SK-N-SH (cell line): ENCODE measurements at regions not wholly inside any gene's neighbourhood (a gene's known extent, or its start where the extent isn't known, plus 50 kb on each side); places are given as distances from the start of the nearest gene placed in this dataset.

Experiments
- CTCF ChIA-PET: fragments of 300-600, 350-600 bp; formaldehyde crosslinking; extraction: SDS; loops from one replicate; lab custom pipeline; 2021; lab: Yijun Ruan, JAX
- POLR2A ChIA-PET: fragments of 350-600 bp; sonication (Branson Sonifier 250); formaldehyde crosslinking; extraction: SDS; loops from one replicate; lab custom pipeline; 2020; ENCODE audit warnings: antibody characterized with exemption, inconsistent platforms; lab: Yijun Ruan, JAX
- DNase-seq: peaks from one replicate; pipeline ENCODE4 v3.0.0; 2012
- H2AFZ ChIP-seq: fragments of 200-600 bp; sonication (generic); 2 replicates; pipeline ENCODE4 v1.8.1; 2016; ENCODE audit warnings: antibody characterized with exemption, mild to moderate bottlenecking, low read depth
- H3F3A ChIP-seq: fragments of 200-600 bp; sonication (generic); replicated peaks from 2 replicates; pipeline ENCODE3; 2016; ENCODE audit warnings: antibody characterized with exemption, mild to moderate bottlenecking; ENCODE audit not compliant: insufficient read depth
- H3K27ac ChIP-seq, 2 experiments: fragments of 200-500 bp in 1 of 2; fragments of 200-600 bp in 1 of 2; sonication (Bioruptor generic) in 1 of 2; sonication (generic), shearing (Covaris generic) in 1 of 2; 2 replicates each; pipeline versions ENCODE4 v1.5.1 to v1.6.1; 2014 to 2016; ENCODE audit warnings: low read depth in 2 of 2, inconsistent platforms in 1 of 2, low read length in 1 of 2, mild to moderate bottlenecking in 1 of 2, mixed read lengths in 1 of 2
- H3K27me3 ChIP-seq: fragments of 200-600 bp; sonication (generic), shearing (Covaris generic); 2 replicates; pipeline ENCODE4 v1.6.1; 2016; ENCODE audit warnings: mixed run types; ENCODE audit not compliant: insufficient read depth
- H3K36me3 ChIP-seq, 2 experiments: fragments of 200-500 bp in 1 of 2; fragments of 200-600 bp in 1 of 2; sonication (Bioruptor generic) in 1 of 2; sonication (generic) in 1 of 2; replicated peaks in 1 of 2; 2 replicates each; pipeline versions ENCODE3 to v1.5.1; 2014 to 2016; ENCODE audit warnings: low read length in 1 of 2, mild to moderate bottlenecking in 1 of 2; ENCODE audit not compliant: insufficient read depth in 2 of 2, control insufficient read depth in 1 of 2
- H3K4me1 ChIP-seq, 2 experiments: fragments of 200-500 bp in 1 of 2; fragments of 200-600 bp in 1 of 2; sonication (Bioruptor generic) in 1 of 2; sonication (generic), shearing (Covaris generic) in 1 of 2; 2 replicates each; pipeline versions ENCODE4 v1.5.1 to v1.6.1; 2014 to 2016; ENCODE audit warnings: low read depth in 1 of 2, low read length in 1 of 2, mixed run types in 1 of 2; ENCODE audit not compliant: insufficient read depth in 2 of 2, control insufficient read depth in 1 of 2
- H3K4me2 ChIP-seq: fragments of 200-600 bp; sonication (generic), shearing (Covaris generic); 2 replicates; pipeline ENCODE4 v1.6.1; 2017; ENCODE audit warnings: mixed run types
- H3K4me3 ChIP-seq, 2 experiments: fragments of 200-500 bp in 1 of 2; fragments of 200-600 bp in 1 of 2; sonication (Bioruptor generic) in 1 of 2; sonication (generic), shearing (Covaris generic) in 1 of 2; 2 replicates each; pipeline versions ENCODE4 v1.5.1 to v1.8.1; 2014 to 2016; ENCODE audit warnings: low read depth in 2 of 2, inconsistent platforms in 1 of 2, low read length in 1 of 2, mild to moderate bottlenecking in 1 of 2, mixed read lengths in 1 of 2, moderate library complexity in 1 of 2
- H3K79me2 ChIP-seq: fragments of 200-600 bp; sonication (generic); 2 replicates; pipeline ENCODE4 v1.8.1; 2017; ENCODE audit warnings: mild to moderate bottlenecking; ENCODE audit not compliant: insufficient read depth
- H3K9ac ChIP-seq: fragments of 200-600 bp; sonication (generic); 2 replicates; pipeline ENCODE4 v1.6.1; 2017; ENCODE audit warnings: mixed run types
- H3K9me2 ChIP-seq: fragments of 200-600 bp; sonication (generic); 2 replicates; pipeline ENCODE4 v1.6.1; 2017; ENCODE audit warnings: mixed run types
- H3K9me3 ChIP-seq: fragments of 200-600 bp; sonication (generic); 2 replicates; pipeline ENCODE4 v1.6.1; 2017; ENCODE audit warnings: mixed run types, mild to moderate bottlenecking, moderate library complexity
- H4K20me1 ChIP-seq: fragments of 200-600 bp; sonication (generic); 2 replicates; pipeline ENCODE4 v1.6.1; 2017; ENCODE audit warnings: mild to moderate bottlenecking, mixed run types; ENCODE audit not compliant: insufficient read depth
- CTCF ChIP-seq: fragments of 200-600 bp; sonication (generic); IDR thresholded peaks from 2 replicates; pipeline ENCODE4 v1.6.1; 2017; ENCODE audit warnings: antibody characterized with exemption, mild to moderate bottlenecking, moderate library complexity
- ELF1 ChIP-seq: IDR thresholded peaks from 2 replicates; pipeline ENCODE4 v1.4.0; 2012
- EZH2phosphoT487 ChIP-seq: fragments of 200-600 bp; sonication (generic); IDR thresholded peaks from 2 replicates; pipeline ENCODE4 v1.6.1; 2017; ENCODE audit warnings: low read depth, mixed run types, mild to moderate bottlenecking, antibody characterized with exemption, moderate library complexity, borderline replicate concordance
- FOSL2 ChIP-seq: IDR thresholded peaks from 2 replicates; pipeline ENCODE4 v1.4.0; 2012; ENCODE audit warnings: low read depth, mild to moderate bottlenecking, moderate library complexity, borderline replicate concordance
- FOXM1 ChIP-seq: IDR thresholded peaks from 2 replicates; pipeline ENCODE4 v1.4.0; 2012; ENCODE audit warnings: low read depth, mild to moderate bottlenecking
- GATA2 ChIP-seq: sonication (generic); formaldehyde crosslinking; IDR thresholded peaks from 2 replicates; pipeline ENCODE4 v1.5.0; 2020; ENCODE audit warnings: mild to moderate bottlenecking, missing genetic modification reagents
- JUND ChIP-seq: IDR thresholded peaks from 2 replicates; pipeline ENCODE4 v1.4.0; 2012
- MEF2A ChIP-seq: IDR thresholded peaks from 2 replicates; pipeline ENCODE4 v1.4.0; 2012; ENCODE audit warnings: low read depth, borderline replicate concordance
- MXI1 ChIP-seq: IDR thresholded peaks from 2 replicates; pipeline ENCODE4 v1.6.1; 2012; ENCODE audit warnings: mild to moderate bottlenecking, low read depth, low read length, improper control_type of control experiment
- NFIC ChIP-seq: IDR thresholded peaks from 2 replicates; pipeline ENCODE4 v1.4.0; 2012; ENCODE audit warnings: borderline replicate concordance
- NRF1 ChIP-seq: IDR thresholded peaks from 2 replicates; pipeline ENCODE4 v1.6.1; 2012; ENCODE audit warnings: low read depth, mild to moderate bottlenecking, low read length
- POLR2AphosphoS5 ChIP-seq: IDR thresholded peaks from 2 replicates; pipeline ENCODE4 v1.6.1; 2012; ENCODE audit warnings: low read depth, low read length
- RAD21 ChIP-seq: IDR thresholded peaks from 2 replicates; pipeline ENCODE4 v1.6.1; 2012; ENCODE audit warnings: mild to moderate bottlenecking, low read length
- RCOR1 ChIP-seq: fragments of 150-350 bp; IDR thresholded peaks from 2 replicates; pipeline ENCODE4 v1.6.1; 2017; ENCODE audit warnings: antibody characterized with exemption, low read length
- REST ChIP-seq: IDR thresholded peaks from 2 replicates; pipeline ENCODE4 v1.6.1; 2012; ENCODE audit warnings: mild to moderate bottlenecking, low read depth, low read length, moderate library complexity
- RFX5 ChIP-seq: IDR thresholded peaks from 2 replicates; pipeline ENCODE4 v1.6.1; 2012; ENCODE audit warnings: mild to moderate bottlenecking, improper control_type of control experiment, low read length
- SIN3A ChIP-seq: IDR thresholded peaks from 2 replicates; pipeline ENCODE4 v1.6.1; 2012; ENCODE audit warnings: low read depth, mild to moderate bottlenecking, low read length, moderate library complexity, borderline replicate concordance
- TCF12 ChIP-seq: IDR thresholded peaks from 2 replicates; pipeline ENCODE4 v1.4.0; 2012
- TEAD4 ChIP-seq: IDR thresholded peaks from 2 replicates; pipeline ENCODE4 v1.4.0; 2012; ENCODE audit warnings: mild to moderate bottlenecking, borderline replicate concordance; ENCODE audit not compliant: insufficient read depth
- YY1 ChIP-seq: IDR thresholded peaks from 2 replicates; pipeline ENCODE4 v1.4.0; 2012; ENCODE audit warnings: low read depth, mild to moderate bottlenecking
- WGBS: methylation state at CpG from one replicate; pipeline ENCODE4 v1.1.6; 2017; ENCODE audit warnings: low lambda C conversion rate; 5-methylcytosine and 5-hydroxymethylcytosine counted together
- TF ChIP-seq, protein P1 (sequence below): fragments of 150-350 bp; IDR thresholded peaks from 2 replicates; pipeline ENCODE4 v1.6.1; 2016; ENCODE audit warnings: mild to moderate bottlenecking, low read depth, low read length
- TF ChIP-seq, protein P2 (sequence below): IDR thresholded peaks from 2 replicates; pipeline ENCODE4 v1.4.0; 2012; ENCODE audit warnings: low read depth, borderline replicate concordance

- no peak overlapping the region for H3K9ac ChIP-seq
Observed at GRCh38 chr5:18888821-18889220, 1099.2 kb downstream of the CDH18 start.

GRCh38 chr5:18900644-18901043 is 1087.4 kb downstream of the CDH18 start:
- Histone ChIP-seq H3K9me3 (no peaks in the 10 kb centered on the region), H3K9ac (no peak overlapping the region), H3K4me3 (no peak overlapping the region), H4K20me1 (no peaks in the 10 kb centered on the region), H3K79me2 (no peaks in the 10 kb centered on the region), H3K36me3 (no peaks in the 10 kb centered on the region), H3K4me1 (no peaks in the 10 kb centered on the region), H2AFZ (no peak overlapping the region), H3K27ac (no peak overlapping the region), H3K4me2 (no peak overlapping the region), H3F3A (no peaks in the 10 kb centered on the region), H3K9me2 (no peaks in the 10 kb centered on the region), H3K27me3 (no peaks in the 10 kb centered on the region)
- ChIA-PET POLR2A (no interaction called here), CTCF (no interaction called here)
- 10% methylated on average over 3 of the region's 3 CpGs for WGBS
- DNase-seq, result no peak
- TF ChIP-seq RFX5, result no peak
- no peak for TF ChIP-seq TEAD4
- no peak for TF ChIP-seq EZH2phosphoT487
- TF ChIP-seq, protein P1, sequence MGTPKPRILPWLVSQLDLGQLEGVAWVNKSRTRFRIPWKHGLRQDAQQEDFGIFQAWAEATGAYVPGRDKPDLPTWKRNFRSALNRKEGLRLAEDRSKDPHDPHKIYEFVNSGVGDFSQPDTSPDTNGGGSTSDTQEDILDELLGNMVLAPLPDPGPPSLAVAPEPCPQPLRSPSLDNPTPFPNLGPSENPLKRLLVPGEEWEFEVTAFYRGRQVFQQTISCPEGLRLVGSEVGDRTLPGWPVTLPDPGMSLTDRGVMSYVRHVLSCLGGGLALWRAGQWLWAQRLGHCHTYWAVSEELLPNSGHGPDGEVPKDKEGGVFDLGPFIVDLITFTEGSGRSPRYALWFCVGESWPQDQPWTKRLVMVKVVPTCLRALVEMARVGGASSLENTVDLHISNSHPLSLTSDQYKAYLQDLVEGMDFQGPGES, result no peak
- no peak for TF ChIP-seq MEF2A
- TF ChIP-seq RCOR1, result no peak
- no peak for TF ChIP-seq RAD21
- no peak for TF ChIP-seq REST
- no peak for TF ChIP-seq NFIC
- no peak for TF ChIP-seq JUND
- no peak for TF ChIP-seq ELF1
- TF ChIP-seq SIN3A, result no peak

More at GRCh38 chr5:18888821-18889220, 1099.2 kb downstream of the CDH18 start:
- H2AFZ ChIP-seq, result no peak overlapping the region
- TF ChIP-seq POLR2AphosphoS5 (no peak), FOXM1 (no peak), GATA2 (no peak), MXI1 (no peak), CTCF (no peak), YY1 (no peak), JUND (no peak), TCF12 (no peak), FOSL2 (no peak), NRF1 (no peak)
- TF ChIP-seq, protein P2, sequence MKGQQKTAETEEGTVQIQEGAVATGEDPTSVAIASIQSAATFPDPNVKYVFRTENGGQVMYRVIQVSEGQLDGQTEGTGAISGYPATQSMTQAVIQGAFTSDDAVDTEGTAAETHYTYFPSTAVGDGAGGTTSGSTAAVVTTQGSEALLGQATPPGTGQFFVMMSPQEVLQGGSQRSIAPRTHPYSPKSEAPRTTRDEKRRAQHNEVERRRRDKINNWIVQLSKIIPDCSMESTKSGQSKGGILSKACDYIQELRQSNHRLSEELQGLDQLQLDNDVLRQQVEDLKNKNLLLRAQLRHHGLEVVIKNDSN, result no peak
- H3F3A ChIP-seq, result no peaks in the 10 kb centered on the region
- ChIA-PET POLR2A (no interaction called here), CTCF (no interaction called here)
- no peak overlapping the region for H3K4me3 ChIP-seq
- H3K27ac ChIP-seq, result no peak overlapping the region
- H3K36me3 ChIP-seq, result no peaks in the 10 kb centered on the region
- no peaks in the 10 kb centered on the region for H3K9me3 ChIP-seq
- H3K4me1 ChIP-seq, result no peaks in the 10 kb centered on the region
- no peaks in the 10 kb centered on the region for H3K27me3 ChIP-seq
- no peaks in the 10 kb centered on the region for H4K20me1 ChIP-seq
- no peaks in the 10 kb centered on the region for H3K79me2 ChIP-seq
- DNase-seq, result no peak
- H3K9me2 ChIP-seq, result no peaks in the 10 kb centered on the region
- no peak overlapping the region for H3K4me2 ChIP-seq
